Cardiac muscle cell (in vitro differentiated cells and primary cell): ENCODE measurements at regions not wholly inside any gene's neighbourhood (a gene's known extent, or its start where the extent isn't known, plus 50 kb on each side); places are given as distances from the start of the nearest gene placed in this dataset.

Experiments
- DNase-seq, 2 donors: peaks; one replicate each; pipeline versions ENCODE4 v3.0.0 to v3.0.0-alpha.2; 2010 to 2017; ENCODE audit warnings: low read depth in 1 of 2, low spot score in 1 of 2
- H3K27ac ChIP-seq: fragments of 200-600 bp; sonication (generic); 2 replicates; pipeline ENCODE4 v1.5.1; 2016
- H3K27me3 ChIP-seq: fragments of 200-600 bp; sonication (generic); 2 replicates; pipeline ENCODE4 v1.6.0; 2016; ENCODE audit warnings: control low read depth
- H3K36me3 ChIP-seq: fragments of 200-600 bp; sonication (generic); 2 replicates; pipeline ENCODE4 v1.5.1; 2016; ENCODE audit warnings: control low read depth
- H3K4me1 ChIP-seq: fragments of 200-600 bp; sonication (generic); 2 replicates; pipeline ENCODE4 v1.8.1; 2017; ENCODE audit warnings: low read depth, mild to moderate bottlenecking, mixed run types
- H3K4me3 ChIP-seq: fragments of 200-600 bp; sonication (generic); 2 replicates; pipeline ENCODE4 v1.5.1; 2016; ENCODE audit warnings: mild to moderate bottlenecking
- H3K9me3 ChIP-seq: fragments of 200-600 bp; sonication (generic); 2 replicates; pipeline ENCODE4 v1.5.1; 2017; ENCODE audit warnings: low read depth, mild to moderate bottlenecking, control low read depth
- TF ChIP-seq, protein P1 (sequence below): IDR thresholded peaks from 2 replicates; pipeline ENCODE4 v1.5.1; 2012; ENCODE audit warnings: low read depth, mild to moderate bottlenecking, low read length

DNA sequence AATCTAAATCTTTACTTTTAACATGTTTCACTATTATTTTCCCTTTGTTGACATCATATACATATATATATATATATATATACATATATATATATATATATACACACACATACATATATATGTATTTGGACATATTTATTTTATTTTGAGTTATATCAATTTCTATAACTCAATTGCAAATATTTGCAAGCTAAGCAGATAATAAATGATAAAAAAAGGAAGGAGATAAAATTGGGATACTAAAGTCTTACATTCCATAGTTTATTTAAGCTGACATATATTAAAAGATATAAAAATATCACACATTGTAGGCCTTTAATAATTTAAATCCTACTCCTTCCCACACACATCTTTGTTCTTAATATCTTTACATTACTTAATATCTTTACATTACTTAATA lies 372.2 kb downstream of the GRXCR1 start:
- Histone ChIP-seq H3K9me3 (no peaks in the 10 kb centered on the region), H3K36me3 (no peaks in the 10 kb centered on the region), H3K27me3 (no peaks in the 10 kb centered on the region), H3K4me3 (no peak overlapping the region), H3K4me1 (no peaks in the 10 kb centered on the region), H3K27ac (no peak overlapping the region)
- TF ChIP-seq, protein P1, sequence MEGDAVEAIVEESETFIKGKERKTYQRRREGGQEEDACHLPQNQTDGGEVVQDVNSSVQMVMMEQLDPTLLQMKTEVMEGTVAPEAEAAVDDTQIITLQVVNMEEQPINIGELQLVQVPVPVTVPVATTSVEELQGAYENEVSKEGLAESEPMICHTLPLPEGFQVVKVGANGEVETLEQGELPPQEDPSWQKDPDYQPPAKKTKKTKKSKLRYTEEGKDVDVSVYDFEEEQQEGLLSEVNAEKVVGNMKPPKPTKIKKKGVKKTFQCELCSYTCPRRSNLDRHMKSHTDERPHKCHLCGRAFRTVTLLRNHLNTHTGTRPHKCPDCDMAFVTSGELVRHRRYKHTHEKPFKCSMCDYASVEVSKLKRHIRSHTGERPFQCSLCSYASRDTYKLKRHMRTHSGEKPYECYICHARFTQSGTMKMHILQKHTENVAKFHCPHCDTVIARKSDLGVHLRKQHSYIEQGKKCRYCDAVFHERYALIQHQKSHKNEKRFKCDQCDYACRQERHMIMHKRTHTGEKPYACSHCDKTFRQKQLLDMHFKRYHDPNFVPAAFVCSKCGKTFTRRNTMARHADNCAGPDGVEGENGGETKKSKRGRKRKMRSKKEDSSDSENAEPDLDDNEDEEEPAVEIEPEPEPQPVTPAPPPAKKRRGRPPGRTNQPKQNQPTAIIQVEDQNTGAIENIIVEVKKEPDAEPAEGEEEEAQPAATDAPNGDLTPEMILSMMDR = no peak
- no peak for DNase-seq

DNA sequence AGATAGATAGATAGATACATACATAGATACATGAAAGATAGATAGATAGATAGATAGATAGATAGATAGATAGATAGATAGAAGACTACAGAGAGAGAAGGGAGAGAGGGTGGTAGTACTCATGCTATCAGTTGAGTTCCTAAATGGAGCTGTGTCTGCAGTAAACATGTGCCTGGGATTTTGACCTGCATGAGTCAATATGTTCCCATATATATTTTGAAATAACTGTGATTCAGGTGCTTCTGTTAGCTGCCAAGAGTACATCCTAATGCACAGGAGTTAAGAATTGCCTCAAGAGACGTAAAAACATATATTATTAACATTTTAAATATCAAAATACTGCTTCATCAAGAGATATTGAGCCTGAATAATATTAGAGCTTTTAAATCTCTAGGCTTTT lies 379.4 kb downstream of the GRXCR1 start:
- no peaks in the 10 kb centered on the region for H3K36me3 ChIP-seq
- H3K27ac ChIP-seq = no peak overlapping the region
- TF ChIP-seq, protein P1 = no peak
- no peak overlapping the region for H3K4me3 ChIP-seq
- no peaks in the 10 kb centered on the region for H3K27me3 ChIP-seq
- DNase-seq = no peak
- H3K4me1 ChIP-seq = peaks cover 12% of the 10 kb centered on the region
- H3K9me3 ChIP-seq = no peaks in the 10 kb centered on the region

DNA sequence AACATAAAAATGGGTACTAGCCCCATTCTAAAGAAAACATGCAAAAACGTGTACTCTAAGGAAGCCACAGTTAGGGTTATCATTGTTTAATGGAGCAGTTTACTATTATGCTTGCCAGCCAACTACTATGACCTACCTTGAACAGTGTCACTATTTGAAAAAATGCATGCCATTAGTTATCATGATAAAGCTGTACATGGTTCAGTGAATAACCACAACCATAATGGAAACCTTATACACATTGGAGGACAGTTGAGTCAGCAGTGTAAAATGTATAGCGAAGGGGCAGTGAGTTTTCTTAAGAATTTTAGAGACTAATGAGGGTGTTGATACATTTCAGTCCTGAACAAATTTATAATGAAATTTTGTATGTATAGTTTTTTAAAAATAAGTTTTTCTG lies 381.9 kb downstream of the GRXCR1 start:
- Histone ChIP-seq H3K27me3 (no peaks in the 10 kb centered on the region), H3K4me3 (no peak overlapping the region), H3K36me3 (no peaks in the 10 kb centered on the region), H3K4me1 (peaks cover 12% of the 10 kb centered on the region), H3K27ac (no peak overlapping the region), H3K9me3 (no peaks in the 10 kb centered on the region)
- TF ChIP-seq, protein P1 = no peak
- no peak for DNase-seq

DNA sequence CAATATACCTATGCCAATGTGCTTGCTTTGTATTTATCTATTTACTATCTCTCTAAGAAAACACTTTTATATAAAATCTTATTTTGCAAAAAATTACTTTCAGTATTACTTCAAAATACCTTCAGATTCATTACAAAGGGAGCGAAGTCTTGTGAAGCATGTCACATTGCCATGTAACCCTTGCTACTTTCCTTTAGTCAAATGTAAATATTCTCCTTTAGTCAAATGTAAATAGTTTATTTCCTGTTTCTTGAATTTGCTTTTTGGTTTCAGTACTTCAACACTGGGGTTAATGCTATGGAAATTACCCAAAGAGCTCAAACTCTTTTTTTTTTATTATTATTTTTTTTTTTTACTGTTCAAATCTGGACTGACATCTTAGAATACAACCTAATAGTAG lies 383.3 kb downstream of the GRXCR1 start:
- H3K4me1 ChIP-seq = peaks cover 12% of the 10 kb centered on the region
- no peak overlapping the region for H3K4me3 ChIP-seq
- DNase-seq = no peak
- H3K27me3 ChIP-seq = no peaks in the 10 kb centered on the region
- H3K36me3 ChIP-seq = no peaks in the 10 kb centered on the region
- TF ChIP-seq, protein P1 = no peak
- H3K9me3 ChIP-seq = no peaks in the 10 kb centered on the region
- H3K27ac ChIP-seq = no peak overlapping the region

DNA sequence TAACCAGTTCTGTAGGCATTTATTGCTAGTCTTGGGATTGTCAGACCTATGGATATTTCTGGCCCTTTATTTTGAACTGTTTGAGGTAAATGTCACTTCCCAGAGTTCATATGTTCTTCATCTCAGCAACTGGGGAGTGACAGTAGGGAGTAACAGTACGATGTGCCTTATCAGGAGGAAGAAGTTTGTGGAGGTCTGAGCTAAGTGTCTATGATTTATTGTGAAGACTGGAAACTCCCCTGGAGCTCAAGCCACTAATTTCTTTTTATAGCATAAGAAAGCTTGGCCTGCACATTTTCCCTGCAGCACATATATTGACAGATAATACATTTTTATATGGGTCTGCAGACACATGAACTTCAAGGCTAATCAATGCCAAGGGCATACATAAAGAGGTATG lies 383.8 kb downstream of the GRXCR1 start:
- Histone ChIP-seq H3K27ac (no peak overlapping the region), H3K27me3 (no peaks in the 10 kb centered on the region), H3K4me3 (no peak overlapping the region), H3K9me3 (no peaks in the 10 kb centered on the region), H3K36me3 (no peaks in the 10 kb centered on the region), H3K4me1 (peaks cover 12% of the 10 kb centered on the region)
- DNase-seq = no peak
- TF ChIP-seq, protein P1 = no peak

DNA sequence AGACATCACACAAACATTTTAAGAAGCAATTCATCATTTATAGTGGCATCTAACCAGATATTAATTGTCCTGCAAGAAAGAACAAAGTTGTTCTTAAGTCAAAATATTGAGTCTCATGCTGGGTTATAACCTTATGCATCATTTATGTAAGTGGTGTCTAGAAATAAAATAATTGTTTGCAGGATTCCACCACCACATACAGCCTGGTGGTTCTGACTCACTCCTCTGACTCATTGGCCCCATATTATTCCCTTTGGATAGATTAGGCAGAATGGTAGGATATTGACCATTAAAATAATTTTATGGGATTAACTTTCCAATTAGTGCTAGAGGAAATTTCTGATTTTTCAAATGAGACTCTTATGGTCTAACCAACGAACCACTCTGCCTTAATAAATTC lies 384.5 kb downstream of the GRXCR1 start:
- Histone ChIP-seq H3K4me1 (peaks cover 12% of the 10 kb centered on the region), H3K4me3 (no peak overlapping the region), H3K27ac (no peak overlapping the region), H3K36me3 (no peaks in the 10 kb centered on the region), H3K27me3 (no peaks in the 10 kb centered on the region), H3K9me3 (no peaks in the 10 kb centered on the region)
- TF ChIP-seq, protein P1 = no peak
- peak in 1 of 2 donors; percentile 7 for DNase-seq
